KBM-7 (cell line): ENCODE measurements at regions not wholly inside any gene's neighbourhood (a gene's known extent, or its start where the extent isn't known, plus 50 kb on each side); places are given as distances from the start of the nearest gene placed in this dataset.

Experiments used
- DNase-seq: peaks from one replicate; pipeline ENCODE4 v3.0.0-alpha.2; 2015
- in situ Hi-C: fragments of 300-500 bp; cut with MboI; formaldehyde crosslinking; loops from 2 replicates; pipeline ENCODE4 v1.14.3; 2020; ENCODE audit warnings: low sequenced_read_pairs, low pct_unique_long_range_greater_than_20kb, mixed read lengths

DNA sequence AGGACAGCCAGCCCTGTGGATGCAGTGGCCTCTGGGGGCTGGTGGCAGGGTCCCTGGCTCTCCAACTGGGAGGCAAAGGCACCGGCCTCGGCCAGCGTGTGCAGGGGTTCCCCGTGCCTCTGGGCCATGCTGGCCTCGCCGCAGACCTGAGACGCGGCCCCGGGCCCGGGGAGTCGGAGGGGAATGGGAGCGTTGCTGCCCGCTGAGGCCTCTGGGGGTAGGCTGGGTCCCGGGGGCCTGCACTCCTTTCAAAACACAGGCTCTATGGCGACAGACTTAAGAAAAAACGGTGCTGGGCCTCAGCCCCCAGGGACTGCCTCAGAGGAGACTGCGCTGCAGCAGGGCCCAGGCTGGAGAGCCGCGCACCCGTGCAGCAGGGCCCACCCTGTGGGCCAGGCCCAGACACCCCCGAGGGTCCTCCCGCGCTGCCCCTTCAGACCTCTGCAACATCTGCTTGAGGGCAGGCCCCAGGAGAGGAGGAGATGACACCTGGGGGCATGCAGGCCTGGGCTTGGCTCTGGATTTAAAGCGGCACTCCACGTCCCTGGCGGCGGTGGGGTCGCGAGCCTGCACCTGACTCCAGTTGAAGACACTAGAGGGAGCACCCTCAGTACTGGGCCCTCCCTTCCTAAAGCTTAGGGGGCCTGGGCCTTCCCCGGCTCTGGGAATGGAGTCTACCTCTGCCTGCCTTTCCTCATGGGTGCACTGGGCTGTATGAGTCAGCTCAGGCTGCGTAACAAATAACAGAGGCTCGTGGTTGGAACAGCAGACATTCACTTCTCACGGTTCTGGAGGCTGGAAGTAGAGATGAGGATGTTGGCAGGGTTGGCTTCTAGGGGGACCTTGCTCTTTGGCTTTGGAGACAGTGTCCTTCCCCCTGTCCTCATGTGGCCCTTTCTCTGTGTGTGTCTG is 117.4 kb upstream of the RPS6KA2 start:
- in situ Hi-C loops, result no loop called here
- DNase-seq, result no peak

DNA sequence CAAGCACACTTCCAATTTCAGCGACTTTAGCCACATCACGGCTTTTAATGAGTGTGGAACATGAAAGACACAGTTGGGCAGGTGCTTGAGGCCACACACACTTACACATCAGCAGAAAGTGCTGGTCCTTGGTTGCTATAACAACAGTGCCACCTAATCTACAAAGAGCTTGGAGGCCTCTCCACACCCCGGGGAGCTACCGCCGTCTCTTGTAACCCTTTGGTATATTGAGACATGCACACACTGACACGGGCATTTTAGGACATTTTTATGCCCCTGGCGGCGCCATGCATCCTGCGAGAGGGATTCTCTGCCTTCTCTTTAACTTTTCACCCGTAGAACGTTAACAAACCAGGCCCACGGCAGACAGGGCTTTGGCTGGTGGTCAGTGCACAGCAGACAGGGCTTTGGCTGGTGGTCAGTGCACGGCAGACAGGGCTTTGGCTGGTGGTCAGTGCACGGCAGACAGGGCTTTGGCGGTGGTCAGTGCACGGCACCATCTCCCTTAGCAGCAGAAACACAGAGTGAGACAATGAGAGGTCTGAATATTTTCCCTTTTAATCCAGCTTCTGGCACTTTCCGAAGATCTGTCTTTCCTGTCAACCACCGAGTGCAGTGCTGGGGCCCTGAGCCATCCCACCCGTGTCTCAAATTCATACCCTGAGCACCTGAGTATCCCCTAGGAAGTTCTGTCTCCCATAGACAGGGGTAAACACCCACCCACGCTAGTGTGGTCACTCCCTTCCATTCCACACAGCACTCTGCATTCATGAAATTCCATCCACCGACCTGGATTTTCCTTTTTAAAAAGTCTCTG is 116.6 kb upstream of the RPS6KA2 start:
- in situ Hi-C loops, result no loop called here
- no peak for DNase-seq

DNA sequence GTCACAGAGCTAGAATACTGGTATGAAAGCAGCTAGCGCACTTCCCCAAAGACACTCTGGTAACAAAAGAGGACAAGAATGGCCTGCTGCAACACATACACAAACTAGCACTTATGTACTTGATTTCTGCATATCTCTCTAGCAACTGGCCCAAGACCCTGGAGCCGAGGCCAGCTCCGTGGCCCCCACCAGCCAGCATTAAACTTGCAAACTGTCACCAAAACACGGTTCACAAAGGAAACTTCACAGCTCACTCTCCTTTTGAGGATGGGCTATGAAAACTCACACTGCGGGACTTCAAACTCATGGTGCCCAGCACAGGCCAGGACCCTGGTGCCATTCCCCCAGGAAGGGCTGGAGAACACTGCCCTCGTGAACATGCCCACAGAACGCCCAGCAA is 115.9 kb upstream of the RPS6KA2 start:
- no peak for DNase-seq
- in situ Hi-C loops, result no loop called here

DNA sequence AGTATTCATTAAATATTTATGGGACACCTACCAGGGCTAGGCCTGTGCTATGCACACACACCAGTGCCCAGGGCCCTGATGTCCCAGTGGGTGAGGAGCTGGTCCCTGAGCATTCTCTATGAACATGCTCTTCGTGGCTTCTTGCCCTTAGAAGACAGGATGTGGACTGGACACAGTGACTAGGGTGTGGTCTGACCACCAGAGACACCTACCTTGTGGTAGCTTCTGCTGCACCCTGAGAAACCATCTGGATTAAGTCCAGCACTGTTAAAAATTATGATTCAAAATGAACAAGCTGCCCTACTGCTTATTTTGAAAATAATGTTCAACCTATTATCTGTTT is 112.9 kb upstream of the RPS6KA2 start:
- in situ Hi-C loops, result no loop called here
- no peak for DNase-seq

DNA sequence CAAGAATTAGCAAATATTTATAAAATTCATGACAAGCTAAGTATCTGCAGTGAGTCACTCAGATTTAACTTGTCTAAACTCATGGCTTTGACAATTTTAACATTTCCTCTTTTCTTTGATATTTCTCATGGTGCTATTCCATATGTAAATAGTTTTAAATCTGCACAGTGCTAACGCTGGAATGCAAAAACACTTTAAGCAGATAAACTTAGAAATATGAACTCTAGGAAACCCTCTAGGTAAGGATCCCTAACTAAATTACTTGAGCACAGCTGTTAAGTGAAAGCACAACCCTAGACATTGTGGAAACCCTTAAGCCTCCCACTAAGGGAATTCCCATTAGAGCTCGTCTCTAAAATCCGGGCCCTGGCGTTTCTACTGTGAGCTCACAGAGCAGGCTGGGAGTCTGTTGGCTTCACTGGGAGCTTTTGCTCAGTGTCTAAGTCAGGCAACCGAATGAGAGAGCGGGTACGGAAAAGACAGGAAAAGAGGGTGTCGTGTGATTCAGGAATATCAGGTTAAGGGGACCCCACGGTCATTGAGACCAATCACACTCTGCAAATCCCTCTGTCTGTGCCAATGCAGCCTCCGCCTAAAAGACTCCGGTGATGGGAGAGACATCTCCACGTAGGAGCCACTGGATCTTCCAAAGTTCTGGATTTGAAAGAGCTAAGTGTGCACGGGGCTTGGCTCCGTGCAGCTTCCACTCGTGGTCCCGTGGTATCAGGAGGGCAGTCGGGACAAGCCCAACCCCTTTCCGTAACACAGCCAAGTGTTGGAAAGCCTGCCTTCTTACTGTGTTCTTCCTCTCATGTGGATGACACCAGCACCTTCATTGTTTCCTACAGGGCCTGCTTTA is 112.3 kb upstream of the RPS6KA2 start:
- in situ Hi-C loops, result no loop called here
- no peak for DNase-seq

DNA sequence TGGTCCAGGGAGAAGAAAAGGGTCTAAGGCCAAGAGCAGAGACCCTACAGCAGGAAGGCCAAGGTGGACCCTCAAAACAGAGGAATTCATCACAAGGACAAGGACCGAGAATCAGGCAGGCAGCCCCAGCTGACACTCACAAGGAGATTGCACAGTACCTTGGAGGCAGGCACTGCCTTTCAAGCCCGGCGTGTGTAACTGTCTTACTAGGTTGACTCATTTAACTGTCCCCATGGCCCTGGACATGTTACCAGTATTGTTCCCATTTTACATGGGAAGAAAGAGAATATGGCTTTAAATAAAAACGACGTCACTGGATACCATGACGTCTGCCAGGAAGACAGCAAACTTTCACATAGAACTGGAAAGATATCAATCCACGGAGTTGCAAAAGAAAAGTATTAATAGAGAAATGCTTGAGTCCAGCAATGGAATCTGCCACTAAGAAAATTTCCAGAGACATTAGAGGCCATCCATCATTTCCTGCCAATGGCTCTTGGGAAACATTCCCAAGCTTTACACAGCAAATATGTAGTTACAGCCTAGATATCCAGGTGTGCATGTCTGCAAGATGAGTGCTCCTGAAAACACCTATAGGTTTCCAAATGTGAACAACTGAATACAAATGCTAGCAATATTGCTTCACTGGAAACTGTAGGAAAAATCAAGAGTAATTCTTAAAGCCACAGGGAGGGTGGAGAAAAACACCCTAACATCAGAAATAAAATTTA is 111.5 kb upstream of the RPS6KA2 start:
- DNase-seq, result no peak
- in situ Hi-C loops, result no loop called here

DNA sequence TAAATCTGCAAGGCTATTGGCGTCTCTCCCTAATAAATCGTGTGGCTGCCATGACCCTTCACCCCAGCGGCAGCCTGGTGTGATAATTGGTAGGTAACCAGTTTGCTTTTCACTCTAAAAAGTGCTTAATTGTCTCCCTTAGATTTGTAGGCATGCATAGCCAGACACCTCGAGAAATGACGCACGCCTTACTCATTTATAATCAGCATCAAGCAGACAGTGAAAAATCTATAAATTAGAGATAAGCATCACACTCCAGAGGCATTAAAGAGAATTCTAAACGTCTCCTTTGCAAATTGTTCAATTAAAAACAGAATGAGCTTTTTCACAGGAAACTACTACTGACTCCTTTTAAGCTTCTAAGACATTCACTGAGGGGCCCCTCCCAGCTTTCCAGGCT is 110.2 kb upstream of the RPS6KA2 start:
- in situ Hi-C loops, result no loop called here
- DNase-seq, result no peak

DNA sequence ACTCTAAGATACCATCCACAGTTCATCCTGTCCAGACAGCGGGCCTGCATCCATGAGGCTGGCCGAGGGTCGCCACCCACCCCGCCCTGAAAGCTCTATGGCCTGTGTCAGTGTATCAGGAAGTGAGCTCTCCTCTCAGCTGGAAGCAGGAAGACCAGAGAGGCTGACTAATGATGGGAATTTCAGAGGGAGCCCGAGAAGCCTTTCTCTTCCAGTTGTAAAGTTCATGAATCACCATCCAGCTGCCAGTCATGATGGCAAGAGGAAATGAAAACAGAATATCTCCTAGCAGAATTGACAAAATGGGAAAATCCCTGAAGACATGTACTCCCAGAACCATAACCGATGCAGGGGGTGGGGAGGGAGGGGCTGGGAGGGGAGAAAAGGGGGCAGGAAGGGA is 109.6 kb upstream of the RPS6KA2 start:
- in situ Hi-C loops, result no loop called here
- DNase-seq, result no peak

DNA sequence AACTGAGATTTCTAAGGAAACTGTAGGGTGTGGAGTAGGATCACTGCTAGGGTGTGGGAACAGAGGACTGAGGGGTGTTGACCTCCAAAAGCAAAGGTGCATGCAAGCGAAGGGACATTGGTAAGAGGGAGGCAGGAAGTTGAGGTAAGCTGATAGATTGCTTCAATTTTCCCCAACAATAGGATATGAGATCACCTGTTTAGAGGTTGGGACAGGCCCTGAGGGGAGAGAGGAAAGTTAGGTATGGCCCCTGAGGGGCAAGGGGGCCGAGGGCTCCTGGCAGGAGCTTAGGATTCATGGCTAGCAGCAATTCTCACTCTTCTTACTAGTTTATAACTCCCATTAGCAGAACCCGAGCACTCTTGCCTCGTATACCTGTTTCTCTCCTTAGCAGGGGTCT is 106.8 kb upstream of the RPS6KA2 start:
- no peak for DNase-seq
- in situ Hi-C loops, result no loop called here

DNA sequence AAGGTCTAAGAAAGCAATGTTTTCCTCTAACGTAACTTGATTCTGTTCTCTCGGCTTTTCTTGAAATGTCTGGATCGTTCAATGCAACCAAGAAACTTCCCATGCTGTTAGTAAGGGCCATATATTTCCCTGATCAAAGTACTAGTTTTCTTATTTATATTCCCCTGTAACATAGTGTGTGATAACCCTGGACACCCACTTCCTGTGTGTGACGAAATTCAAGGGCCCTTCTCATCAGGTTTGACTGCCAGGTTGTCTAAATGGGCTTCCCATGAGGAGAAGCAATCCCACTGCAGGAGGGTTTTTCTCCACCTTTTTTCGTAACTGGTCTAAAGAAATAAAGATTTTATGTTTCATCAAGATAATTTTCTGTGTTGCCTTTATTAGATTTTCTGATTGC is 102.6 kb upstream of the RPS6KA2 start:
- in situ Hi-C loops, result no loop called here
- no peak for DNase-seq

DNA sequence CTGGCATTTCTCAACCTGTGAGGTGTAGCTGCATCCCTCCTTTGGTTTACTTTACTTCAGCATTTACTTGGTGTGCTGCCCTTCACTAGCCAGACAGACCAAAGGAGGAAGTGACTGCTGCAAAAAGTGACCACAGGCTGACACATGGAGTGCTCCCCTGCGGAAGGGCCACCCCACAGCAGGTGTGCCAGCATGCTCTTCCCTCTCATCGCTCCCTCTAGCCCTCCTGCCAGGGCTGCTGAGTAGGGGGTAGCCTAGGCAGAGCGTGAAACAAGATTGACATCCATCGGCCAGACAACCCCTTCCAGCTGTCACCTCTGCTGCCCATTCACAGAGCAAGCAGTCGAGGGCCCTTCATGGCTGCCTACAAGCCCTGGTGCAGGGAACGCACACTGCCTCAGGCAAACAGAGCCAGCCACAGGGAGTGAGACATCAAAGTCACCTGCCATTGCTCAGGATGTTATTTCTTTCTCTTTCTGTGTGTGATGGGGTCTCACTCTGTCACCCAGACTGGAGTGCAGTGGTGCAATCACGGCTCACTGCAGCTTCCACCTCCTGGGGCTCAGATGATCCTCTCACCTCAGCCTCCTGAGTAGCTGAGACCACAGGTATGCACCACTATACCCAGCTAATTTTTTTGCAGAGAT is 102.0 kb upstream of the RPS6KA2 start:
- DNase-seq, result no peak
- in situ Hi-C loops, result no loop called here

DNA sequence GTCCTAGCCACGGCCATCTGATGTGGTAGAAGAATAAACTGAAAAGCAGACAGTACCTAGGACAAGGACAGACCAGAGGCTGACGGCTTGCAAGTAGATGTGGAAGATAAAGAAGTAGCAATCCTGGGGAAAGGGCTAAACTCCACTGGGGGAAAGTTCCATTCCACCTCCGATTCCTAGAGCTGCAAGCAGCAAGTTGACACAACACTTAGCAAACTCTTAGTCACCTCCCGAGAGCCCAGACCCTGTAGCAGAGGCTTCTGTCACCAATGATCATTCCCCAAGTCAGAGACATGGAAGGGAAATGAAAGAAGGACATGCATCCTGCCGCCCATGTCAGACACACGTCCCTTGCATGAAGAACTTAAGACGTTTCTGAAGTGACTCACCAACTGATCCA is 99.2 kb upstream of the RPS6KA2 start:
- no peak for DNase-seq
- in situ Hi-C loops, result no loop called here

DNA sequence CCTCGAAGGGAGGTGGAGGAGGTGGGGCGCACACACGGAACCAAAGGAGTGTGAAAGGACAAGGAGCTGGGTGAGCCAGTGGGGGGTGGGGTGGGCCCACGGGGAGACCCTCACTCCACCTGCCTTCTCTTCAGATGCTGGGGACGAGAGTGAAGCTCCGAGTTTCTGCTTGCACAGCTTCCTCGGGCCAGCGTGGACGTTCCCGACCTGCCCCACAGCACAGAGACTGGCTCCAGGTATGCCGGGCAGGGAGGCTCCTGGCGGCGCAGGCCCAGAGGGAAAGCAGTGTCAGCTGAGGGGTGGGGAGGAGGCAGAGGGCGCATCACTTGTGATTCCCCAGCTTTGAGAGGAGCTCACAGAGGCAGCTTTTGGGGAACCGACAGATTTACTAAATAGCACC is 98.5 kb upstream of the RPS6KA2 start:
- in situ Hi-C loops, result no loop called here

DNA sequence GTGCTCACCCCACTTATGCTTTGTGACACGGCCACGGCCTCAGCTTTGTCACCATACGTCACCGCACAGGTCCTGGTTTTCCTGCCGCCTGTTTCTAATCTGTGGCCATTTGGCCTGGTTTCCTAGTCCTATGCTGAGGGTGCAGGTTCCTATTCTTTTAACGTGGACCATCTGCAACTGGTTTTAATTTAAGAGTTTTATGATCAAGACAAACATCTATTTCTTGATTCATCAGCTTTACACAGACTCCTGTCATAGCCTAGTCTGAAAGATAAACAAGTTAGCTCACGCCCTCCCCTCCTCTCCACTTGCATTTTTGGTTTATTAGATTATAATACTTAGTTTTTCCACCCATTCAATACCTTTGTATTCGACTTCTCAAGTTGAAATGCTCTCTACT is 97.5 kb upstream of the RPS6KA2 start:
- DNase-seq, result no peak
- in situ Hi-C loops, result no loop called here

More for the DNA sequence above, 98.5 kb upstream of the RPS6KA2 start:
- no peak for DNase-seq

DNA sequence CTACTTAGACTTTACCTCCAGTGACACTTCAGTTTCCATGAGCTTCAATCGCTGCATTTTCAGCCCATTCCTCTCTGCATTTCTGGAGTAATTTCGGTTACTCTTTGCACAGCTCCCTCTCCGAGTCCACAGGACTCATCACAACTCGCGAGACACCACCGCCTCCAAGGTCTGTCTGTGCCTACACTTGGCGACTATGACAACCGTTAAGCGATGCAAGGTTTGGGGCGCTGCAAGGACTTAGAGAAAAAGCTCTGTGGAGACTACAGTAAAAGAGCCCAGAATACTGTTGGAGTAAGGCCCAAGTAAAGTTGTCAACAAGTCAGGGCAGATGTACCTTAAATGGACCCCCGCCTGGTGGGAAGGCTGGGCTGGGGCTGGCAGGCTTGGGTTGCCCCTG is 95.7 kb upstream of the RPS6KA2 start:
- DNase-seq, result no peak
- in situ Hi-C loops, result no loop called here

DNA sequence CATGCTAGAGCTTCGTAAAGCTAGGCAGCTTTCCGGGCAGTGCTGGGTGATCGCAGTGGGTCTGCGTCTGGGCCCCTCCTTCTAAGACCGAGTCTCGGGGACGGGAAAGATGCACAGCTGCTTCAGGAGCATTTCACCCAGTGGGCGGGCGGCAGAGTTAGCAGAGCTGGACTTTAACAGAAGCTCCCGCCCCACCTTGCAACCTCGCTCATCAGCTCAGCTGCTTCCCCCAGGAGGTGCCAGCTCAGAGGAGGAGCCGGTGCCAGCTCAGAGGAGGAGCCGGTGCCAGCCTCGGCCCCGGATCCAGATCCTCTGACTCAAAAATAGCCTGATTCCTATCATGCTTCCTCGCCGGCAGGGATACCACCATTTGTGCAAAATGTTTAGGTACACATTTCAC is 94.5 kb upstream of the RPS6KA2 start:
- in situ Hi-C loops, result no loop called here
- no peak for DNase-seq

DNA sequence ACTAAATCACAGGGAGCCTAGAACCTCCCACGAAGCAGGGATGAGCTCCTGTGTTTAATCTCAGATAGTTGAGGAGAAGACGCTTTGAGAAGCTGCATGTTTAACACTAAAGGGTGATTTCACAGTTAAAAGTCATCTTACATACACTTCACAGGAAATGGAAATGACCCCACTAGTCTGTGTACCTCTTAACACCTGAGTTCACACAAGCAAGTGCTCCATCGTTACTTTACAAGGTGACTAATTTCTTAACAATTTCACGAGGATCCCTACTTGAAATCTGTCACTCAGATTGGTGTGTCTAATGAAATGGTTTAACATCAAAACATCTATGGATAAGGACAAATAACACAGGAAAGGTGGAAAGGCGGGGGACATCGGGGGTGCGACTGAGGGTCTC is 93.8 kb upstream of the RPS6KA2 start:
- in situ Hi-C loops, result no loop called here
- DNase-seq, result no peak

DNA sequence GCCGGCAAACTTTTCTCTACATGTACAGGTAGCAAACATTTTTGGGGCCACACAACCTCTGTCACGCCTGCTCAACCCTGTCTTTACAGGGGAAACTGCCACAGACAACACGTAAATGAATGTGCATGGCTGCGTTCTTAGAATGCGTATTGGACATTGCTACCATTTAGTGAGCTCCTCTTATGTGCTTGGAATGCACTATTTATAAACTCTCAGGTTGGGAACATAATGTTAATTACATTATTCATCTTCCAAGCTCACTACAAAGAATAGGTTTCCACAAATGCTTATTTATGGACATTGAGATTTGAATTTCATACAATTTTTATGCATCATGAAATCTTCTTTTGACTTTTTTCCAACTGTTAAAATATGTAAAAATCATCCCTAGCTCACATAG is 92.0 kb upstream of the RPS6KA2 start:
- in situ Hi-C loops, result no loop called here
- no peak for DNase-seq

DNA sequence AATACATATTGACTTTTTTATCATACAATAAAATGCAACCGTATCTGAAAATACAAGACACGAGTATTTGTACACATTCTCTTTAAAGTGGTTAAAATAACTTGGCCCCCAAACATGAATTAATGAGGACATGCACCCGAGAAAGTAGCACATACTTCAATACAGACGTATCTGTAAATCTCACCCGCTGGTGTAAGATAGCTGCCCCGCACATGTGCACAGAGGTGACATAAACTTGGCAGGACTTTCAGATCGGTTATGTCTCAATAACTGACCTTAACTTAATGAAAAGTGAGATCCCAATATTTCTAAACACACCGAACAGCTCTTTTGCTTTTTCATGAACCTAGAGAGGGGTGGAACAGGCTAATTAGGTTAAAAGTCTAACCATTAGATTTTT is 91.5 kb upstream of the RPS6KA2 start:
- no peak for DNase-seq
- in situ Hi-C loops, result no loop called here
